Liver (tissue), 3 donors: ENCODE measurements at regions not wholly inside any gene's neighbourhood (a gene's known extent, or its start where the extent isn't known, plus 50 kb on each side); places are given as distances from the start of the nearest gene placed in this dataset.

Experiments used
- EGR1 ChIP-seq, 2 donors: IDR thresholded peaks; 2 replicates each; pipeline ENCODE4 v1.6.1; 2016 to 2018; ENCODE audit warnings: antibody characterized with exemption in 2 of 2, low read depth in 2 of 2
- GABPA ChIP-seq, 2 donors: IDR thresholded peaks in 1 of 2; conservative IDR thresholded peaks in 1 of 2; 2 replicates each; pipeline ENCODE4 v1.6.1; 2016; ENCODE audit warnings: antibody characterized with exemption in 2 of 2, mild to moderate bottlenecking in 1 of 2, moderate library complexity in 1 of 2
- HNF4A ChIP-seq, 2 donors: conservative IDR thresholded peaks; 2 replicates each; pipeline ENCODE4 v1.6.1; 2016; ENCODE audit warnings: antibody characterized with exemption in 2 of 2, mild to moderate bottlenecking in 2 of 2
- HNF4G ChIP-seq: IDR thresholded peaks from 2 replicates; pipeline ENCODE4 v1.6.1; 2016; ENCODE audit warnings: antibody characterized with exemption
- JUND ChIP-seq, 2 donors: IDR thresholded peaks; 2 replicates each; pipeline ENCODE4 v1.6.1; 2016; ENCODE audit warnings: antibody characterized with exemption in 2 of 2
- RAD21 ChIP-seq, 2 donors: IDR thresholded peaks; 2 replicates each; pipeline ENCODE4 v1.6.1; 2016; ENCODE audit warnings: antibody characterized with exemption in 2 of 2, mild to moderate bottlenecking in 2 of 2
- RXRA ChIP-seq, 2 donors: IDR thresholded peaks; 2 replicates each; pipeline ENCODE4 v1.6.1; 2017 to 2018; ENCODE audit warnings: antibody characterized with exemption in 2 of 2, mild to moderate bottlenecking in 1 of 2
- SP1 ChIP-seq: IDR thresholded peaks from 2 replicates; pipeline ENCODE4 v1.6.1; 2018; ENCODE audit warnings: antibody characterized with exemption, mild to moderate bottlenecking
- TAF1 ChIP-seq: conservative IDR thresholded peaks from 2 replicates; pipeline ENCODE4 v1.6.1; 2016; ENCODE audit warnings: antibody characterized with exemption, mild to moderate bottlenecking
- YY1 ChIP-seq: IDR thresholded peaks from 2 replicates; pipeline ENCODE4 v1.6.1; 2016; ENCODE audit warnings: antibody characterized with exemption, mild to moderate bottlenecking
- TF ChIP-seq, protein P1 (sequence below): fragments of 150-350 bp; IDR thresholded peaks from 2 replicates; pipeline ENCODE4 v1.5.1; 2017; ENCODE audit warnings: improper control_type of control experiment, low read depth, low read length; ENCODE audit not compliant: missing input control
- TF ChIP-seq, protein P2 (sequence below): IDR thresholded peaks from 2 replicates; pipeline ENCODE4 v1.6.1; 2016; ENCODE audit warnings: antibody characterized with exemption, mild to moderate bottlenecking
- TF ChIP-seq, protein P3 (sequence below): IDR thresholded peaks from 2 replicates; pipeline ENCODE4 v1.6.1; 2016; ENCODE audit warnings: antibody characterized with exemption
- TF ChIP-seq, protein P4 (sequence below): IDR thresholded peaks from 2 replicates; pipeline ENCODE4 v1.6.1; 2016; ENCODE audit warnings: antibody characterized with exemption
- donor health status: healthy.
- donor health status: healthy.

DNA sequence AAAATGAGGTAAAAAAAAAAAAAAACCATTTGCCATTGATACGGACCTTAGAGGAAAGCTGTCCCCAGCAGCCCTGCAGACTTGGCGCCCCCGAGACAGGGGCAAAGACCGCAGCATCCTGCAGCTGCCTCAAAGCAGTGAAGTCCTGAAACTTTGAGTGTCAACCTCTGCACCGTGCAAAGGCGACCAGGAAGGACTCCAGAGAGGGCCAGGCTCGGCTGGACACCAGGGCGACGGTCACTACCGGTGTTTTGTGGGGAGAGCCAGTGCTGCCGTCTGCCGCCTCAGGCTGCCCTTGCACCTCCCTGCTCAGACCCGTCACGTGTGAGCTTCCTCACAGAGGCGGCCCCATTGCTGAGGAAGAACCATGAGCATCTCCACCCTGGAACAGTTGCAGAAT, 146.7 kb upstream of the SPACA7 start:
- TF ChIP-seq YY1 (no peak), TAF1 (no peak), SP1 (no peak), RXRA (IDR thresholded peaks at IDR 0.05) (no peak), GABPA (IDR thresholded peaks at IDR 0.05 in 1 of 2, conservative IDR thresholded peaks at IDR 0.05 in 1 of 2) (no peak), RAD21 (IDR thresholded peaks at IDR 0.05) (peak in 1 of 2 donors; percentile 32), HNF4A (conservative IDR thresholded peaks at IDR 0.05) (no peak), EGR1 (IDR thresholded peaks at IDR 0.05; ENCODE audit: low read depth in 2 of 2) (no peak), HNF4G (no peak), JUND (IDR thresholded peaks at IDR 0.05) (no peak)
- TF ChIP-seq, protein P1, sequence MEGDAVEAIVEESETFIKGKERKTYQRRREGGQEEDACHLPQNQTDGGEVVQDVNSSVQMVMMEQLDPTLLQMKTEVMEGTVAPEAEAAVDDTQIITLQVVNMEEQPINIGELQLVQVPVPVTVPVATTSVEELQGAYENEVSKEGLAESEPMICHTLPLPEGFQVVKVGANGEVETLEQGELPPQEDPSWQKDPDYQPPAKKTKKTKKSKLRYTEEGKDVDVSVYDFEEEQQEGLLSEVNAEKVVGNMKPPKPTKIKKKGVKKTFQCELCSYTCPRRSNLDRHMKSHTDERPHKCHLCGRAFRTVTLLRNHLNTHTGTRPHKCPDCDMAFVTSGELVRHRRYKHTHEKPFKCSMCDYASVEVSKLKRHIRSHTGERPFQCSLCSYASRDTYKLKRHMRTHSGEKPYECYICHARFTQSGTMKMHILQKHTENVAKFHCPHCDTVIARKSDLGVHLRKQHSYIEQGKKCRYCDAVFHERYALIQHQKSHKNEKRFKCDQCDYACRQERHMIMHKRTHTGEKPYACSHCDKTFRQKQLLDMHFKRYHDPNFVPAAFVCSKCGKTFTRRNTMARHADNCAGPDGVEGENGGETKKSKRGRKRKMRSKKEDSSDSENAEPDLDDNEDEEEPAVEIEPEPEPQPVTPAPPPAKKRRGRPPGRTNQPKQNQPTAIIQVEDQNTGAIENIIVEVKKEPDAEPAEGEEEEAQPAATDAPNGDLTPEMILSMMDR, result no peak
- TF ChIP-seq, protein P2, sequence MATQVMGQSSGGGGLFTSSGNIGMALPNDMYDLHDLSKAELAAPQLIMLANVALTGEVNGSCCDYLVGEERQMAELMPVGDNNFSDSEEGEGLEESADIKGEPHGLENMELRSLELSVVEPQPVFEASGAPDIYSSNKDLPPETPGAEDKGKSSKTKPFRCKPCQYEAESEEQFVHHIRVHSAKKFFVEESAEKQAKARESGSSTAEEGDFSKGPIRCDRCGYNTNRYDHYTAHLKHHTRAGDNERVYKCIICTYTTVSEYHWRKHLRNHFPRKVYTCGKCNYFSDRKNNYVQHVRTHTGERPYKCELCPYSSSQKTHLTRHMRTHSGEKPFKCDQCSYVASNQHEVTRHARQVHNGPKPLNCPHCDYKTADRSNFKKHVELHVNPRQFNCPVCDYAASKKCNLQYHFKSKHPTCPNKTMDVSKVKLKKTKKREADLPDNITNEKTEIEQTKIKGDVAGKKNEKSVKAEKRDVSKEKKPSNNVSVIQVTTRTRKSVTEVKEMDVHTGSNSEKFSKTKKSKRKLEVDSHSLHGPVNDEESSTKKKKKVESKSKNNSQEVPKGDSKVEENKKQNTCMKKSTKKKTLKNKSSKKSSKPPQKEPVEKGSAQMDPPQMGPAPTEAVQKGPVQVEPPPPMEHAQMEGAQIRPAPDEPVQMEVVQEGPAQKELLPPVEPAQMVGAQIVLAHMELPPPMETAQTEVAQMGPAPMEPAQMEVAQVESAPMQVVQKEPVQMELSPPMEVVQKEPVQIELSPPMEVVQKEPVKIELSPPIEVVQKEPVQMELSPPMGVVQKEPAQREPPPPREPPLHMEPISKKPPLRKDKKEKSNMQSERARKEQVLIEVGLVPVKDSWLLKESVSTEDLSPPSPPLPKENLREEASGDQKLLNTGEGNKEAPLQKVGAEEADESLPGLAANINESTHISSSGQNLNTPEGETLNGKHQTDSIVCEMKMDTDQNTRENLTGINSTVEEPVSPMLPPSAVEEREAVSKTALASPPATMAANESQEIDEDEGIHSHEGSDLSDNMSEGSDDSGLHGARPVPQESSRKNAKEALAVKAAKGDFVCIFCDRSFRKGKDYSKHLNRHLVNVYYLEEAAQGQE, result no peak
- TF ChIP-seq, protein P3, sequence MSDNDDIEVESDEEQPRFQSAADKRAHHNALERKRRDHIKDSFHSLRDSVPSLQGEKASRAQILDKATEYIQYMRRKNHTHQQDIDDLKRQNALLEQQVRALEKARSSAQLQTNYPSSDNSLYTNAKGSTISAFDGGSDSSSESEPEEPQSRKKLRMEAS, result no peak
- TF ChIP-seq, protein P4, sequence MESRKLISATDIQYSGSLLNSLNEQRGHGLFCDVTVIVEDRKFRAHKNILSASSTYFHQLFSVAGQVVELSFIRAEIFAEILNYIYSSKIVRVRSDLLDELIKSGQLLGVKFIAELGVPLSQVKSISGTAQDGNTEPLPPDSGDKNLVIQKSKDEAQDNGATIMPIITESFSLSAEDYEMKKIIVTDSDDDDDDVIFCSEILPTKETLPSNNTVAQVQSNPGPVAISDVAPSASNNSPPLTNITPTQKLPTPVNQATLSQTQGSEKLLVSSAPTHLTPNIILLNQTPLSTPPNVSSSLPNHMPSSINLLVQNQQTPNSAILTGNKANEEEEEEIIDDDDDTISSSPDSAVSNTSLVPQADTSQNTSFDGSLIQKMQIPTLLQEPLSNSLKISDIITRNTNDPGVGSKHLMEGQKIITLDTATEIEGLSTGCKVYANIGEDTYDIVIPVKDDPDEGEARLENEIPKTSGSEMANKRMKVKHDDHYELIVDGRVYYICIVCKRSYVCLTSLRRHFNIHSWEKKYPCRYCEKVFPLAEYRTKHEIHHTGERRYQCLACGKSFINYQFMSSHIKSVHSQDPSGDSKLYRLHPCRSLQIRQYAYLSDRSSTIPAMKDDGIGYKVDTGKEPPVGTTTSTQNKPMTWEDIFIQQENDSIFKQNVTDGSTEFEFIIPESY, result no peak
